GM13976 (cell line): ENCODE measurements at regions not wholly inside any gene's neighbourhood (a gene's known extent, or its start where the extent isn't known, plus 50 kb on each side); places are given as distances from the start of the nearest gene placed in this dataset.

Experiments
- DNase-seq: peaks from one replicate; pipeline ENCODE4 v3.0.0; 2012; ENCODE audit warnings: low spot score
- CTCF ChIP-seq: IDR thresholded peaks from 2 replicates; pipeline ENCODE4 v1.5.1; 2012; ENCODE audit warnings: borderline replicate concordance, mild to moderate bottlenecking; ENCODE audit not compliant: insufficient read depth; ENCODE audit errors: extremely low read depth, missing control alignments, control extremely low read depth
- in situ Hi-C: fragments of 300-500 bp; cut with MboI; formaldehyde crosslinking; loops from one replicate; pipeline ENCODE4 v1.12.0; 2022; ENCODE audit warnings: low sequenced_read_pairs, mixed read lengths, inconsistent platforms; ENCODE audit not compliant: unreplicated experiment

DNA sequence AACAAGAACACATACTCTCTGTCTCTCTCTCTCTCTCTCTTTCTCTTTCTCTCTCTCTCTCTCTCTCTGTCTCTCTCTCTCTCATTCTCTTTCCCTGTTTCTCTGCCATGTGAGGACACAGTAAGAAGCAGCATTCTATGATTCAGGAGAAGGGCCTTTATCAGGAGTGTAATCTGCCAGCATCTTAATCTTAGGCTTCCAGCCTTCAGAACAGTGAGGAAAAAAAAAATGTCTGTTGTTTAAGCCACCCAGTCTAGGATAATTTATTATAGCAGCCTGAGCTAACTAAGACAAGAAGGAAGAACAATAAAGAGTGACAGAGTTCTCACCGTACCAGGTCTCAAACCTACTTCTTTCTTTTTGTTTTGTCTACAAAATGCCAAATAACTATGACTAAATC, 399.4 kb downstream of the SOCS6 start:
- TF ChIP-seq CTCF, result no peak
- in situ Hi-C loops, result no loop called here
- DNase-seq, result no peak

DNA sequence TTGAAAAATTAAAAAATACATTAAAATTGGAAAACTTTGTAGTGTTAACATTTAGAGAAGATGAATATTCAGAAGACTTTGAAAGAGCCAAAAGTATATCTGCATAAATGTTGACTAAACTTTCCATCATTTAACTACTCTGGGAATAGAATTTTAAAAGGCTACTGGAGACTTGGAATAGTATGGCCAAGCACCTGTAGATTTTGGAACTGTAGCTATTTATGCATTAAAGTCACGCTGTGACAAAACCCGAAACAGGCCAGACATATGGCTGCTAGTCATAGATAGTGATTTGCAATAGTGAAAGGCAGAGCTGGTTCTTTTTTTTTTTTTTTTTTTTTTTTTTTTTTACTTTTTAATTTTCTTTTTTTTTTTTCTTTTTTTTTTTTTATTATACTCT, 396.0 kb downstream of the SOCS6 start:
- in situ Hi-C loops, result no loop called here
- DNase-seq, result no peak
- TF ChIP-seq CTCF, result no peak

DNA sequence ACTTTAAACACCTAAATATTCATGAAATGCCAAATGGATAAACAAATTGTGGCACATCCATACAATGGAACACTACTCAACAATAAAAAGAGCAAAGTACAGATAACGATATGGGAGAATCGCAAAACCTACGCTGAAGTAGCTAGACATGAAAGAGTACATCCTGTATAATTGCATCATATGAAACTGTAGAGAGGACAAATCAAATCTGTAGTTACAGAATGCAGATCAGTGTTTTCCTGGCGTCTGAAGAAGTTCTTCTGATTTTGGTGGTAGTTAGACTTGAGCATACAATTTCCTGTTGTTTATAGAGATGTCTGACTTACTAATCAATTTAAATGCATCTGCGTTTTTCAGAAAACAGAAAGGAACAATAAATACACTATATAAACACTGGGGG, 394.4 kb downstream of the SOCS6 start:
- no peak for TF ChIP-seq CTCF
- in situ Hi-C loops, result no loop called here
- no peak for DNase-seq

DNA sequence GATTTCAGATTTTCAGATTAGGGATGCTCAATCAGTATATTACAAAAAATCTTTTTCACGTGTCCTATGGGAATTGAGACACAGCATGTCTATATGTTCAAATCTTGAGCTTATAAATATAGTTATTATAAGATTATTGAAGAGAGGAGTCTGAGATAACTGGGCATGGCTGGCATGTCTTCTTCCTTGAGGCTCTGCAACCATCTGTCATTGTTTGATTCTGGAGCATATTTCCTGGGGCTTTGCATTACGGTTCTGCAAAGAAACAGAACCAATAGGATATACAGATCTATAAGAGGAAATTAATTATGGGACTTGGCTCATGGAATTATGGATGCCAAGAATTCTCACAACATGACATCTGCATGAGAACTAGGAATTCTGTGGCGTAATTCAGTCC, 386.1 kb downstream of the SOCS6 start:
- in situ Hi-C loops, result no loop called here
- no peak for TF ChIP-seq CTCF
- no peak for DNase-seq

DNA sequence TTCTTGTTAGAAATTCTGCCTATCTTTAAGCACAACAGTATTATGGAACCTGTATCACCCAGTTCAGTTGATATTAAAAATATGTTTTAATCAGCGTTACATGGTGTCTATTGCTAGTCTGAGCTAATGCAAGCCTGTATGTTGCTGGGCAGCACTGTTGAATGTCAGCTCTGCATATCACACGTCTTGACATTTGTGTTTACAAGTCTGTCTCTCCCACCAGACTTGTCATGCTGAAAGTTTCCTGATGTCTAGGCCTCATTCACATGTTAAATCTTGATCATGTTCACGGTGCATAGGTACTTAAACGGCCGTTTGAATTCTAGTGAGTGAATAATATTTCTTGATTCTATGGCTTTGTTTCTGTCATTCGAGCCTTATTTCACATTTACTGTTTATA, 385.0 kb downstream of the SOCS6 start:
- no peak for DNase-seq
- TF ChIP-seq CTCF, result no peak

DNA sequence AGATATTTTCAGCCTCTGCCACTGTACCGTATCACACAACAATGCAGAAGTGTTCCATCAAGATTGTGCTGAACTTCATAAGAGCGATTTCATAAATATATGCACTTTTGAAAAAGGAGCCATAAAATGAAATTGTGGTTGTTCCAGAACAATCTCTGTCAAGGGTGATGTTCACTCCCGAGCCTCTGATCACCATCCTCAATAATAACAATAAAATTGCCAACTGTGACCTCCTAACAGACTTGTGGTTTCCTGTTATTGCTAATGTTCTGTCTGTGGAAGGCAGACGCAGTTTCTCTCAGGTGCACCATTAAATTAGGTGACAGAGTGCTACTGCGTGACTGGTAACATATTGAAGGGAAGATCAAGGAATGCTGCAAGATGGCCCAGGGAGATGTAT, 383.7 kb downstream of the SOCS6 start:
- DNase-seq, result no peak
- no peak for TF ChIP-seq CTCF
- in situ Hi-C loops, result no loop called here

More for the DNA sequence above, 385.0 kb downstream of the SOCS6 start:
- in situ Hi-C loops, result no loop called here
